ENCODE measurements at regions not wholly inside any gene's neighbourhood (a gene's known extent, or its start where the extent isn't known, plus 50 kb on each side); places are given as distances from the start of the nearest gene placed in this dataset.

DNA sequence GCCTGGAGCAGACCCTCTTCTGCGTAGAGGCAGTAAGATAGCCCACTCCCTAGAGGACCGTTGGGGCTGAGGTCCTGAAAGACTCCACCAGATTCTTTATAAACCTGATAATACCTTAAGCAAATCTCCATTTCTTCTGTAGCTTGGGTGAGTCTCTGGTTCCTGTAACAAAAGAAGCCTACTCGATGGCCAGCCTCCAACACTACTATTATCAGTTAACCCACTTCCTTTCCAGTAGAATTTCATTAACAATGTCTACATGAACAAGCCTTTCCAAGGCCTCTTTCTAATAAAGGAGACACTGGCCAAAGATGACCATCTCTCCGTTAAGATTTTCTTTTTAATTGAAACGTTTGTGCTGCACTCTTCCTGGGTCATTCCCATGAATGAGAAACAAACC is 201.7 kb upstream of the KCTD7 start:
- no peak for TF ChIP-seq ZNF274 (IDR thresholded peaks at IDR 0.05; ENCODE audit: low read depth, low read length)
- TF ChIP-seq YY1 (IDR thresholded peaks at IDR 0.05; ENCODE audit: insufficient read depth, insufficient read length): no peak
- TF ChIP-seq SUZ12 (IDR thresholded peaks at IDR 0.05; ENCODE audit: extremely low read depth, insufficient read depth, insufficient read length): no peak
